GM12865 (cell line): ENCODE measurements at regions not wholly inside any gene's neighbourhood (a gene's known extent, or its start where the extent isn't known, plus 50 kb on each side); places are given as distances from the start of the nearest gene placed in this dataset.

Experiments
- DNase-seq: peaks from one replicate; pipeline ENCODE4 v3.0.0; 2010; ENCODE audit warnings: low read depth
- H3K4me3 ChIP-seq: 2 replicates; pipeline ENCODE4 v1.5.1; 2011; ENCODE audit warnings: mild to moderate bottlenecking, low read depth, low read length, control low read depth
- TF ChIP-seq, protein P1 (sequence below): IDR thresholded peaks from 2 replicates; pipeline ENCODE4 v1.5.1; 2011; ENCODE audit warnings: low read length, control low read depth, low read depth, inconsistent platforms; ENCODE audit not compliant: insufficient read depth; ENCODE audit errors: missing control alignments

DNA sequence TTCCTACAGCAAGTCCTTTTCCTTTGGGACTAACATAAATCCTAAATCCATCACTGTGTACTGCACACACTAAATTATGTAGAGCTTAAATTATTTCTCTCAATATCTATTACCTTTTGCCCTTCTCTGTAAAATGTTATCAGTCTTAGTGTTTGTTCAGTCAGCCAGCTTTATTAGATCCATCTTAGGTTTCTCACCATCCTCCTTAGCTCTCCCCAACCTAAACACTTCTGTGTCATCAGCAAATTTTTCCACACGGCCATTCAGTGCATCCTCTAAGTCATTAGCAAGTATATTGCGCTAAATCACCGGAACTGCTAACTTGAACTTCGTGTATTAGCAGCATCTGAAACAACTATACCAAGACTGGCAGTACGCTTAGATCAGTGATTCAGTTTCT lies 142.1 kb upstream of the ZNF438 start:
- no peak overlapping the region for H3K4me3 ChIP-seq
- TF ChIP-seq, protein P1, sequence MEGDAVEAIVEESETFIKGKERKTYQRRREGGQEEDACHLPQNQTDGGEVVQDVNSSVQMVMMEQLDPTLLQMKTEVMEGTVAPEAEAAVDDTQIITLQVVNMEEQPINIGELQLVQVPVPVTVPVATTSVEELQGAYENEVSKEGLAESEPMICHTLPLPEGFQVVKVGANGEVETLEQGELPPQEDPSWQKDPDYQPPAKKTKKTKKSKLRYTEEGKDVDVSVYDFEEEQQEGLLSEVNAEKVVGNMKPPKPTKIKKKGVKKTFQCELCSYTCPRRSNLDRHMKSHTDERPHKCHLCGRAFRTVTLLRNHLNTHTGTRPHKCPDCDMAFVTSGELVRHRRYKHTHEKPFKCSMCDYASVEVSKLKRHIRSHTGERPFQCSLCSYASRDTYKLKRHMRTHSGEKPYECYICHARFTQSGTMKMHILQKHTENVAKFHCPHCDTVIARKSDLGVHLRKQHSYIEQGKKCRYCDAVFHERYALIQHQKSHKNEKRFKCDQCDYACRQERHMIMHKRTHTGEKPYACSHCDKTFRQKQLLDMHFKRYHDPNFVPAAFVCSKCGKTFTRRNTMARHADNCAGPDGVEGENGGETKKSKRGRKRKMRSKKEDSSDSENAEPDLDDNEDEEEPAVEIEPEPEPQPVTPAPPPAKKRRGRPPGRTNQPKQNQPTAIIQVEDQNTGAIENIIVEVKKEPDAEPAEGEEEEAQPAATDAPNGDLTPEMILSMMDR, result no peak
- no peak for DNase-seq

DNA sequence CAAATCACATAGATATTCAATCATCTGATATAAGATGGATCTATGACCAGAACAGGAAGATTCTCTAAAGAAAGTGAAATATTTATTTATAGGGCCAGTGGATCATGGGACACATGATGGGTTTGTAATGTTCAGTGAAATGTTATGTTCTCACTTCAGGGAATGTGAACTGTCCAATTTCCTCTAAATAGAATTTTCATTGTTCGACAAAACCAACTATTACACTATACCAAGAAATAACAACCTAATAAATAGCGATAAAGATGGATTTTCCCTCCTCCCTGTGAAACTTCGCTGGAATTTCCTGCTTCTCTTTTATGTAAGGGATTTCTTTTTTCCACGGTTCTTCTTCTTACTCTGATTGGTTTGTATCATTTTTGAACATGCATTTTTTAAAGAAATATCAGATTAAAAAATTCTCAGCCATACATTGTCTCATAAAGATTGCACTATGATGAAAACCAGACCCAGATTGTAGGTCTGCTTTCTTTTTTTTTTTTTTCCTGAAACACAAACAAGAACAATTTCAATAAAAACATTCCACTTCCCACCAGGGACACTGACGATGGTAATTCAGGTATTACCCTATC lies 139.8 kb upstream of the ZEB1 start:
- no peak for DNase-seq
- no peak overlapping the region for H3K4me3 ChIP-seq
- TF ChIP-seq, protein P1, result no peak

DNA sequence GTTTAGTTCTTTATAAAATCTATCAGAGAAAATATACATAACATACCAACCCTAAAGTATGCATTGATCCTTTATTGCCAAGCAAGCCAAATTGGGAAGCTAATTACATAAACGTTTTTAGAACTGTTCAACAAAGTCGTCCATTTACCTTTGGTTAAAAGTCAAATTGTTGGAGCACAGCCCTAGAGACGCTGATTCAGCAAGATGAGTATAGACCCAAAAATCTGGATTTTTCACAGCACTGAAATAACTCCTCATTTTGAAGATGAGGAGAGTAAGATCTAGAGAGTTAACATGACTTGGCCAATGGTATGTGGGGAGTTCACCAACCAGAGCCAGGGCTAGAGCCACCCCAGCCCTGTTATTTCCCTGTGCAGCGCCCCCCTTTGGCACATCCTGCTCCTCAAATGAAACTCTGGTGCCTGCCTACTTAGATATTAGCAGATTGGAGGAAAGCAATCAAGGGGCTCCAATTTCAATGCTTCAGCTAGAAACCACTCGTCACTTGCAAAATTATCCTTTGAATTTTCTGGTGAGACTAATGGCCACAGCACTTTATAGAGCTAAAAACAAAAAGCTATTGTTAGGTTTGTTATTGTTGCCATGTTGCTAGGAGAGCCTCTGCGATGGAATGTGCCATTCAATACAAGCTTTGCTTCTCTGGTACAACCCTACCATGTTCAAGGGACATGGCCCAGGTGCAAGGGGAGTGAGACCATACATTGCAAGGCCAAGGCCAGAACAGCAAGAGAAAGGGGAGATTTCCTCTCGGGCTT lies 132.6 kb upstream of the ZEB1 start:
- TF ChIP-seq, protein P1, result no peak
- DNase-seq, result no peak
- no peak overlapping the region for H3K4me3 ChIP-seq

DNA sequence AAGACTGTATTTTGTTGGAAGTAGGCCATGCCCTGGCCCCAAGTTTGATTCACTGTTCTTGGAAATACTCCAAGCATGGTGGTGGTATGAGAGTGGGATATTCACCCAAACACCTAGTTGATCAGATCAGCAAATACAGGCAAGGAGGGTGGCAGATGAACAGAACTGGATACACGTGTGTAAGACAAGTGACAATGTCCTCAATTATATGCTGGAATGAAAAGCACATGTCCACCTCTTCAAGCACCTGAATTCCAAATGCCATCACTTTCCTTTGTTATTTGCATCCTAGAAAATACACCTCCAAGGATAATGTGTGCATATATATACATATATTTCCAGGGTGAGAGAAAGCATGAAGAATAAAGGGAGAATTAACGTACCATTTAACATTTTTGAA lies 131.8 kb upstream of the ZEB1 start:
- DNase-seq, result no peak
- H3K4me3 ChIP-seq, result no peak overlapping the region
- TF ChIP-seq, protein P1, result no peak

DNA sequence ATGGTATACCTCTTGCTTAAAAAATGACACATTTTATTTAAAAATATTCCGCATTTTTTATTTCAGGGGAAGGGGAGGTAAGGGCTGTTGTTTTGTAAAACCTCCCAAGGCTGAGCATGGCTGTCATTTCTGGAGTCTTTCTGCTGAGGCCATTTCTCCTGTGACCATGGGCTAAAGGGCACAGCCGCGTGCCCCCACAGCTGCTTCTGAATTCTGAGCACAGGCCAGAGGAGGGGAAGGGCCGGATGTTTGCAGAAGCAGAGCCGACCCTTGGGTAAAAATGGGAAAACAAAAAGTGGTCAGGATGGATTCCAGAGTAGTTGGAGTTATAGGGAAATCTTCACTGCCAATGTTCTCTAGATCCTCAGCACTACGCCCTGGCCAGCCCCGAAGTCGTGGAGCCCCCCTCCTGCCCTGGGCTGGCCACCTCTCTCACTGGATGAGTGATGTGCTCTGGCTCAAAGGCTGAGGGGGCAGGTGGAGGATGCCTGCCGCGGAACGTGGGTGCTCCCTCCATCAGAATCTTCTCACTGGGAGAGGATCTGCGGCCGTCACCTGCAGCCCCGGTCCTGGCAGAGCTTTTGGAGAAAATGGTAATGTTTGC lies 131.3 kb upstream of the ZEB1 start:
- TF ChIP-seq, protein P1, result no peak
- DNase-seq, result no peak
- H3K4me3 ChIP-seq, result no peak overlapping the region

DNA sequence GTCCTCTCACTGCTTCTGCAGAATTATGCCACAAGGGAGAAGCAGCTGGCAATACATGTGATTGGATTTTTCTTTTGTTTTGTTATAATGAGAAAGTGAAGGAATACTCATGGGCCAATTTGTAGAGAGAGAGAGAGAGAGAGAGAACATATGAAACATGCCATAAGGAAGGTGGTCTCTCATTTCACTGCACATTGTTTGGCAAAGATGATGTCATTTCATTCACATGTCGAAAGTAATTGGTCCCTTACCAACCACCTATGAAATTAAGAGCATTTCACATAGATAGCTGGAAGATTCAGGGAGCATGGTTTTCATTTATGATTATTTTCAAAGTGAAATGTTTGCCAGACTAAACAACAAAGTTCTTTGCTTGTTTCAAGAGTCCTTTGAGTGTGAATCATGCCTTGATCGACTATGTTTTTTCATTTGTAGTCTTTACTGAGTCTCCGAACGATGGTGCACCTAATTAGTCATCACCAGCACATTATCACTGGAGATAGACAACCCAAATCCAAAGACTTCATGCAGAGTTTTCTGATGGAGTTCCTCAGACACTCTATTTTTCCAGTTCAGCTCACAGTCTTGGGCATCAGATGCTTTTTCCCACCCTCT lies 130.1 kb upstream of the ZEB1 start:
- TF ChIP-seq, protein P1, result no peak
- H3K4me3 ChIP-seq, result no peak overlapping the region
- no peak for DNase-seq
